Natural killer cell (primary cell): ENCODE measurements at regions not wholly inside any gene's neighbourhood (a gene's known extent, or its start where the extent isn't known, plus 50 kb on each side); places are given as distances from the start of the nearest gene placed in this dataset.
A peak's percentile ranks its signal among the peaks of the same experiment; 100 is the strongest.

Experiments
- ATAC-seq, 3 donors: fragments of 150-1000 bp in 2 of 3; fragments of 200-7000 bp in 1 of 3; cut with Tn5 transposase; 1 replicate in 1 of 3; 2 replicates in 2 of 3; pipeline ENCODE4 v1.10.0; 2021; ENCODE audit warnings: mild to moderate bottlenecking in 2 of 3, moderate library complexity in 2 of 3
- DNase-seq, 2 donors: peaks; one replicate each; pipeline versions ENCODE4 v3.0.0 to v3.0.0-alpha.2; 2013 to 2021; ENCODE audit warnings: mixed read lengths in 1 of 2
- H3K27ac ChIP-seq: one replicate; pipeline ENCODE4 v1.5.1; 2013; ENCODE audit warnings: mild to moderate bottlenecking, low read length
- H3K27me3 ChIP-seq: one replicate; pipeline ENCODE4 v1.6.1; 2013; ENCODE audit warnings: low read length; ENCODE audit not compliant: control insufficient read depth, insufficient read depth
- H3K36me3 ChIP-seq: one replicate; pipeline ENCODE4 v1.6.1; 2013; ENCODE audit warnings: low read length; ENCODE audit not compliant: control insufficient read depth, insufficient read depth
- H3K4me1 ChIP-seq: one replicate; pipeline ENCODE4 v1.6.1; 2013; ENCODE audit warnings: low read length; ENCODE audit not compliant: control insufficient read depth, insufficient read depth
- H3K4me3 ChIP-seq: one replicate; pipeline ENCODE4 v1.5.1; 2013; ENCODE audit warnings: low read length
- H3K9me3 ChIP-seq: one replicate; pipeline ENCODE4 v1.6.1; 2013; ENCODE audit warnings: low read length; ENCODE audit not compliant: control insufficient read depth, insufficient read depth
- H3K27ac Mint-ChIP-seq, 2 donors: one replicate each; pipeline ENCODE4 v1.8.0; 2022; ENCODE audit warnings: mild to moderate bottlenecking in 2 of 2, mixed read lengths in 2 of 2, moderate library complexity in 1 of 2
- H3K27me3 Mint-ChIP-seq, 2 donors: one replicate each; pipeline ENCODE4 v1.8.0; 2022; ENCODE audit warnings: low read depth in 2 of 2, mixed read lengths in 2 of 2
- H3K36me3 Mint-ChIP-seq: one replicate; pipeline ENCODE4 v1.8.0; 2022; ENCODE audit warnings: mixed read lengths
- H3K4me1 Mint-ChIP-seq, 2 donors: one replicate each; pipeline ENCODE4 v1.8.0; 2022; ENCODE audit warnings: mixed read lengths in 2 of 2
- H3K4me3 Mint-ChIP-seq: one replicate; pipeline ENCODE4 v1.8.0; 2022; ENCODE audit warnings: mild to moderate bottlenecking, moderate library complexity, mixed read lengths
- H3K9me3 Mint-ChIP-seq, 2 donors: one replicate each; pipeline ENCODE4 v1.8.0; 2022; ENCODE audit warnings: mixed read lengths in 2 of 2
- CTCF ChIP-seq: fragments of 200-600 bp; IDR thresholded peaks from one replicate; pipeline ENCODE4 v1.8.0; 2022; ENCODE audit warnings: antibody characterized with exemption
- WGBS: methylation state at CpG from one replicate; pipeline ENCODE4 v1.1.7; 2013; ENCODE audit warnings: missing lambda C conversion rate; ENCODE audit not compliant: insufficient coverage; 5-methylcytosine and 5-hydroxymethylcytosine counted together
- intact Hi-C: fragments of 100-400 bp; cut with micrococcal nuclease; formaldehyde crosslinking; loops from one replicate; pipeline ENCODE4 v1.14.2; 2022

- H3K9me3 Mint-ChIP-seq: no peaks in the 10 kb centered on the region
- Histone ChIP-seq H3K9me3 (no peaks in the 10 kb centered on the region), H3K27me3 (no peaks in the 10 kb centered on the region), H3K36me3 (no peaks in the 10 kb centered on the region), H3K4me3 (peak overlapping the region; percentile 27), H3K4me1 (peaks cover 17% of the 10 kb centered on the region), H3K27ac (peak overlapping the region; percentile 73)
- ATAC-seq (peak; percentile 80 to 92 (median 87)), DNase-seq (peak; percentile 19 to 55)
- intact Hi-C loops: no loop called here
- H3K36me3 Mint-ChIP-seq: no peaks in the 10 kb centered on the region
- H3K27ac Mint-ChIP-seq: peak overlapping the region; percentile 14 to 62
- H3K4me3 Mint-ChIP-seq: peak overlapping the region; percentile 72
- 6% methylated on average over 12 of the region's 12 CpGs for WGBS
- TF ChIP-seq CTCF: no peak
- H3K27me3 Mint-ChIP-seq: no peaks in the 10 kb centered on the region
- H3K4me1 Mint-ChIP-seq: peaks cover 24 to 29% of the 10 kb centered on the region in 2 donors
These were observed 394.9 kb downstream of the GADD45G start for GRCh38 chr9:89999534-90000370.

GRCh38 chr9:90000925-90001324 lies 396.1 kb downstream of the GADD45G start:
- Histone ChIP-seq H3K4me3 (no peak overlapping the region), H3K36me3 (no peaks in the 10 kb centered on the region), H3K9me3 (peaks cover 2% of the 10 kb centered on the region), H3K4me1 (peaks cover 17% of the 10 kb centered on the region), H3K27me3 (no peaks in the 10 kb centered on the region), H3K27ac (no peak overlapping the region)
- no peak for TF ChIP-seq CTCF
- whole genome bisulfite sequencing: 66% methylated on average over 7 of the region's 7 CpGs
- DNase-seq: no peak
- intact Hi-C loops: no loop called here
- ATAC-seq: no peak
- Mint-ChIP-seq H3K27me3 (peaks cover 0 to under 1% of the 10 kb centered on the region in 2 donors), H3K27ac (no peak overlapping the region), H3K4me3 (peak overlapping the region; percentile 72), H3K9me3 (no peaks in the 10 kb centered on the region), H3K36me3 (no peaks in the 10 kb centered on the region), H3K4me1 (peaks cover 24 to 25% of the 10 kb centered on the region in 2 donors)

GRCh38 chr9:90001747-90002146 lies 396.9 kb downstream of the GADD45G start:
- peaks cover 2% of the 10 kb centered on the region for H3K9me3 ChIP-seq
- H3K4me3 Mint-ChIP-seq: no peak overlapping the region
- no peak overlapping the region for H3K27ac Mint-ChIP-seq
- intact Hi-C loops: no loop called here
- H3K27ac ChIP-seq: no peak overlapping the region
- DNase-seq (no peak), ATAC-seq (no peak)
- no peaks in the 10 kb centered on the region for H3K9me3 Mint-ChIP-seq
- peaks cover 17% of the 10 kb centered on the region for H3K4me1 ChIP-seq
- peaks cover 24 to 25% of the 10 kb centered on the region in 2 donors for H3K4me1 Mint-ChIP-seq
- WGBS: 92% methylated on average over 7 of the region's 7 CpGs
- H3K36me3 ChIP-seq: no peaks in the 10 kb centered on the region
- H3K27me3 Mint-ChIP-seq: peaks cover 0 to 3% of the 10 kb centered on the region in 2 donors
- H3K27me3 ChIP-seq: no peaks in the 10 kb centered on the region
- no peak for TF ChIP-seq CTCF
- no peak overlapping the region for H3K4me3 ChIP-seq
- no peaks in the 10 kb centered on the region for H3K36me3 Mint-ChIP-seq
